Stimulated activated naive CD8-positive, alpha-beta T cell treated with anti-CD3 and anti-CD28 coated beads, Interleukin-15, amount 100 ng/mL, for 72 hours (primary cell): ENCODE measurements at regions not wholly inside any gene's neighbourhood (a gene's known extent, or its start where the extent isn't known, plus 50 kb on each side); places are given as distances from the start of the nearest gene placed in this dataset.

Experiments used
- ATAC-seq: fragments of 150-1000 bp; cut with Tn5 transposase; 2 replicates; pipeline ENCODE4 v1.10.0; 2021; ENCODE audit warnings: mild to moderate bottlenecking, moderate library complexity
- DNase-seq, 2 donors: peaks; one replicate each; pipeline ENCODE4 v3.0.0; 2021 to 2022
- H3K27ac Mint-ChIP-seq, 2 donors: one replicate each; pipeline ENCODE4 v1.8.0; 2022; ENCODE audit warnings: mild to moderate bottlenecking in 2 of 2, mixed read lengths in 2 of 2, moderate library complexity in 2 of 2
- H3K27me3 Mint-ChIP-seq: one replicate; pipeline ENCODE4 v1.8.0; 2022; ENCODE audit warnings: mixed read lengths
- H3K4me1 Mint-ChIP-seq: one replicate; pipeline ENCODE4 v1.8.0; 2022; ENCODE audit warnings: mild to moderate bottlenecking, mixed read lengths
- H3K4me3 Mint-ChIP-seq, 2 donors: one replicate each; pipeline ENCODE4 v1.8.0; 2022; ENCODE audit warnings: mild to moderate bottlenecking in 2 of 2, mixed read lengths in 2 of 2, moderate library complexity in 1 of 2
- H3K9me3 Mint-ChIP-seq, 2 donors: one replicate each; pipeline ENCODE4 v1.8.0; 2022; ENCODE audit warnings: mixed read lengths in 2 of 2

- Mint-ChIP-seq H3K4me3 (no peak overlapping the region), H3K9me3 (no peaks in the 10 kb centered on the region), H3K4me1 (no peaks in the 10 kb centered on the region), H3K27me3 (peaks cover 27% of the 10 kb centered on the region), H3K27ac (no peak overlapping the region)
- ATAC-seq = no peak
- no peak for DNase-seq
Observed at GRCh38 chr15:61479613-61480012, 250.5 kb upstream of the RORA start.

- no peak overlapping the region for H3K27ac Mint-ChIP-seq
- no peaks in the 10 kb centered on the region for H3K9me3 Mint-ChIP-seq
- no peak for ATAC-seq
- H3K4me1 Mint-ChIP-seq = no peaks in the 10 kb centered on the region
- no peak overlapping the region for H3K4me3 Mint-ChIP-seq
- no peak for DNase-seq
- H3K27me3 Mint-ChIP-seq = peaks cover 46% of the 10 kb centered on the region
Observed at GRCh38 chr15:61476741-61477140, 247.6 kb upstream of the RORA start.

- no peak overlapping the region for H3K4me3 Mint-ChIP-seq
- ATAC-seq (no peak), DNase-seq (no peak)
- H3K4me1 Mint-ChIP-seq = no peaks in the 10 kb centered on the region
- no peak overlapping the region for H3K27ac Mint-ChIP-seq
- peaks cover 36% of the 10 kb centered on the region for H3K27me3 Mint-ChIP-seq
- H3K9me3 Mint-ChIP-seq = no peaks in the 10 kb centered on the region
Observed at GRCh38 chr15:61474796-61475195, 245.7 kb upstream of the RORA start.

- H3K9me3 Mint-ChIP-seq = no peaks in the 10 kb centered on the region
- no peaks in the 10 kb centered on the region for H3K4me1 Mint-ChIP-seq
- no peak overlapping the region for H3K27ac Mint-ChIP-seq
- ATAC-seq (no peak), DNase-seq (no peak)
- peaks cover 19% of the 10 kb centered on the region for H3K27me3 Mint-ChIP-seq
- H3K4me3 Mint-ChIP-seq = no peak overlapping the region
Observed at GRCh38 chr15:61467823-61468222, 238.7 kb upstream of the RORA start.

- Mint-ChIP-seq H3K4me1 (no peaks in the 10 kb centered on the region), H3K9me3 (no peaks in the 10 kb centered on the region), H3K27ac (no peak overlapping the region), H3K4me3 (no peak overlapping the region), H3K27me3 (peaks cover 16% of the 10 kb centered on the region)
- no peak for ATAC-seq
- DNase-seq = no peak
Observed at GRCh38 chr15:61459785-61460707, 230.9 kb upstream of the RORA start.

- Mint-ChIP-seq H3K4me1 (no peaks in the 10 kb centered on the region), H3K4me3 (no peak overlapping the region), H3K27ac (no peak overlapping the region), H3K27me3 (peaks cover 31% of the 10 kb centered on the region), H3K9me3 (no peaks in the 10 kb centered on the region)
- ATAC-seq = no peak
- DNase-seq = no peak
Observed at GRCh38 chr15:61457050-61457733, 228.1 kb upstream of the RORA start.

GRCh38 chr15:61449186-61449702, 220.1 kb upstream of the RORA start:
- Mint-ChIP-seq H3K4me1 (no peaks in the 10 kb centered on the region), H3K4me3 (no peak overlapping the region), H3K9me3 (no peaks in the 10 kb centered on the region), H3K27me3 (peaks cover 34% of the 10 kb centered on the region), H3K27ac (no peak overlapping the region)
- DNase-seq (no peak), ATAC-seq (no peak)

GRCh38 chr15:61447981-61448380, 218.9 kb upstream of the RORA start:
- no peaks in the 10 kb centered on the region for H3K9me3 Mint-ChIP-seq
- no peak for DNase-seq
- H3K4me1 Mint-ChIP-seq = no peaks in the 10 kb centered on the region
- H3K27me3 Mint-ChIP-seq = peaks cover 26% of the 10 kb centered on the region
- no peak for ATAC-seq
- no peak overlapping the region for H3K4me3 Mint-ChIP-seq
- H3K27ac Mint-ChIP-seq = no peak overlapping the region

GRCh38 chr15:61444585-61444984, 215.5 kb upstream of the RORA start:
- ATAC-seq (no peak), DNase-seq (no peak)
- Mint-ChIP-seq H3K9me3 (no peaks in the 10 kb centered on the region), H3K27me3 (peaks cover 40% of the 10 kb centered on the region), H3K4me1 (no peaks in the 10 kb centered on the region), H3K27ac (no peak overlapping the region), H3K4me3 (no peak overlapping the region)

- H3K9me3 Mint-ChIP-seq = no peaks in the 10 kb centered on the region
- no peaks in the 10 kb centered on the region for H3K4me1 Mint-ChIP-seq
- no peak overlapping the region for H3K27ac Mint-ChIP-seq
- H3K4me3 Mint-ChIP-seq = no peak overlapping the region
- no peak for DNase-seq
- ATAC-seq = no peak
- H3K27me3 Mint-ChIP-seq = peaks cover 35% of the 10 kb centered on the region
Observed at GRCh38 chr15:61442821-61443220, 213.7 kb upstream of the RORA start.

- no peaks in the 10 kb centered on the region for H3K4me1 Mint-ChIP-seq
- DNase-seq (no peak), ATAC-seq (no peak)
- H3K9me3 Mint-ChIP-seq = no peaks in the 10 kb centered on the region
- H3K4me3 Mint-ChIP-seq = no peak overlapping the region
- peaks cover 32% of the 10 kb centered on the region for H3K27me3 Mint-ChIP-seq
- H3K27ac Mint-ChIP-seq = no peak overlapping the region
Observed at GRCh38 chr15:61441891-61442290, 212.8 kb upstream of the RORA start.

- H3K9me3 Mint-ChIP-seq = no peaks in the 10 kb centered on the region
- H3K27me3 Mint-ChIP-seq = peaks cover 23% of the 10 kb centered on the region
- H3K27ac Mint-ChIP-seq = no peak overlapping the region
- ATAC-seq (no peak), DNase-seq (no peak)
- no peaks in the 10 kb centered on the region for H3K4me1 Mint-ChIP-seq
- no peak overlapping the region for H3K4me3 Mint-ChIP-seq
Observed at GRCh38 chr15:61426466-61426865, 197.4 kb upstream of the RORA start.

- Mint-ChIP-seq H3K4me3 (no peak overlapping the region), H3K27me3 (peaks cover 23% of the 10 kb centered on the region), H3K27ac (no peak overlapping the region), H3K9me3 (no peaks in the 10 kb centered on the region), H3K4me1 (no peaks in the 10 kb centered on the region)
- DNase-seq = no peak
- no peak for ATAC-seq
Observed at GRCh38 chr15:61425934-61426333, 196.8 kb upstream of the RORA start.

- Mint-ChIP-seq H3K27me3 (peaks cover 33% of the 10 kb centered on the region), H3K27ac (no peak overlapping the region), H3K9me3 (no peaks in the 10 kb centered on the region), H3K4me1 (no peaks in the 10 kb centered on the region), H3K4me3 (no peak overlapping the region)
- ATAC-seq (no peak), DNase-seq (no peak)
Observed at GRCh38 chr15:61422773-61423172, 193.7 kb upstream of the RORA start.

- no peak for DNase-seq
- H3K4me3 Mint-ChIP-seq = no peak overlapping the region
- H3K27me3 Mint-ChIP-seq = peaks cover 35% of the 10 kb centered on the region
- no peaks in the 10 kb centered on the region for H3K9me3 Mint-ChIP-seq
- no peak for ATAC-seq
- H3K4me1 Mint-ChIP-seq = no peaks in the 10 kb centered on the region
- no peak overlapping the region for H3K27ac Mint-ChIP-seq
Observed at GRCh38 chr15:61421938-61422337, 192.8 kb upstream of the RORA start.

GRCh38 chr15:61421470-61421869, 192.4 kb upstream of the RORA start:
- DNase-seq = no peak
- Mint-ChIP-seq H3K4me3 (no peak overlapping the region), H3K27me3 (peaks cover 35% of the 10 kb centered on the region), H3K4me1 (no peaks in the 10 kb centered on the region), H3K9me3 (no peaks in the 10 kb centered on the region), H3K27ac (no peak overlapping the region)
- no peak for ATAC-seq
